HCT116 (cell line): ENCODE measurements at regions not wholly inside any gene's neighbourhood (a gene's known extent, or its start where the extent isn't known, plus 50 kb on each side); places are given as distances from the start of the nearest gene placed in this dataset.

Experiments used
- ATAC-seq: fragments of 200-7000 bp; cut with Tn5 transposase; 2 replicates; pipeline ENCODE4 v1.9.1; 2020; ENCODE audit warnings: mild to moderate bottlenecking, moderate library complexity
- BruUV-seq: library from RNA; stranded (reverse); fragments of 400-500 nt; replicated peaks from 2 replicates; lab custom pipeline; 2021; lab: Mats Ljungman, UMichigan
- CTCF ChIA-PET: fragments of 300-600 bp; sonication (Branson Sonifier 250); formaldehyde crosslinking; loops from one replicate; lab custom pipeline; 2021; ENCODE audit warnings: antibody characterized with exemption; lab: Charles Lee
- POLR2A ChIA-PET: fragments of 300-600, 350-600 bp; sonication (Branson Sonifier 250); formaldehyde crosslinking; loops from one replicate; lab custom pipeline; 2021; ENCODE audit warnings: antibody characterized with exemption; lab: Charles Lee
- RAD21 ChIA-PET, 2 experiments: fragments of 300-600 bp; sonication (Branson Sonifier 250); formaldehyde crosslinking; loops; one replicate each; lab custom pipeline; 2023; ENCODE audit warnings: low total read pairs in 2 of 2; ENCODE audit not compliant: uncharacterized antibody in 2 of 2, unreplicated experiment in 2 of 2, low non-redundant PET in 1 of 2; lab: Charles Lee
- DNase-seq: peaks from one replicate; pipeline ENCODE4 v3.0.0-alpha.2; 2010; ENCODE audit warnings: low read depth, low spot score
- H2AFZ ChIP-seq: fragments of 200-600 bp; shearing (Covaris generic), sonication (generic); 2 replicates; pipeline ENCODE4 v1.6.1; 2017; ENCODE audit warnings: low read depth, mixed run types, mixed read lengths, antibody characterized with exemption, low read length; ENCODE audit not compliant: poor library complexity, severe bottlenecking
- H3K27ac ChIP-seq: 2 replicates; pipeline ENCODE4 v1.5.1; 2012; ENCODE audit warnings: low read depth, low read length
- H3K27me3 ChIP-seq: fragments of 200-600 bp; sonication (generic); 2 replicates; pipeline ENCODE4 v1.6.1; 2016; ENCODE audit warnings: mixed run types, low read length, mixed read lengths; ENCODE audit not compliant: insufficient read depth
- H3K36me3 ChIP-seq, 2 experiments: fragments of 200-500 bp in 1 of 2; fragments of 200-600 bp in 1 of 2; sonication (Bioruptor generic) in 1 of 2; sonication (generic) in 1 of 2; 2 replicates each; pipeline versions ENCODE4 v1.5.1 to v1.6.1; 2014 to 2016; ENCODE audit warnings: low read length in 2 of 2, inconsistent platforms in 1 of 2, mixed read lengths in 1 of 2, mixed run types in 1 of 2; ENCODE audit not compliant: insufficient read depth in 2 of 2, control insufficient read depth in 1 of 2
- H3K4me1 ChIP-seq, 2 experiments: fragments of 200-600 bp in 1 of 2; sonication (generic) in 1 of 2; 2 replicates each; pipeline versions ENCODE4 v1.5.1 to v1.6.1; 2012 to 2017; ENCODE audit warnings: low read length in 2 of 2, inconsistent platforms in 1 of 2, mild to moderate bottlenecking in 1 of 2, mixed read lengths in 1 of 2, mixed run types in 1 of 2, moderate library complexity in 1 of 2; ENCODE audit not compliant: insufficient read depth in 2 of 2, control insufficient read depth in 1 of 2
- H3K4me2 ChIP-seq: fragments of 200-600 bp; sonication (generic); 2 replicates; pipeline ENCODE4 v1.6.1; 2017; ENCODE audit warnings: mixed run types, low read length, mixed read lengths
- H3K4me3 ChIP-seq, 2 experiments: fragments of 200-600 bp in 1 of 2; sonication (generic) in 1 of 2; replicated peaks in 1 of 2; 2 replicates each; pipeline ENCODE4 v1.5.1; 2011 to 2016; ENCODE audit warnings: low read length in 2 of 2, control low read depth in 1 of 2, low read depth in 1 of 2, mild to moderate bottlenecking in 1 of 2, mixed read lengths in 1 of 2, mixed run types in 1 of 2
- H3K79me2 ChIP-seq: fragments of 200-600 bp; sonication (generic); 2 replicates; pipeline ENCODE4 v1.6.1; 2017; ENCODE audit warnings: mild to moderate bottlenecking, mixed run types, low read length, moderate library complexity, mixed read lengths; ENCODE audit not compliant: insufficient read depth
- H3K9ac ChIP-seq: fragments of 200-600 bp; sonication (generic); 2 replicates; pipeline ENCODE4 v1.6.1; 2016; ENCODE audit warnings: low read length, mixed read lengths
- H3K9me2 ChIP-seq: fragments of 200-600 bp; sonication (generic), shearing (Covaris generic); 2 replicates; pipeline ENCODE4 v1.6.1; 2017; ENCODE audit warnings: mixed run types, mild to moderate bottlenecking, moderate library complexity; ENCODE audit not compliant: insufficient read depth
- H3K9me3 ChIP-seq, 2 experiments: fragments of 200-500 bp in 1 of 2; fragments of 200-600 bp in 1 of 2; sonication (Bioruptor generic) in 1 of 2; sonication (generic) in 1 of 2; 2 replicates each; pipeline ENCODE4 v1.6.1; 2014 to 2017; ENCODE audit warnings: low read length in 2 of 2, mixed read lengths in 2 of 2, inconsistent platforms in 1 of 2, low read depth in 1 of 2, mild to moderate bottlenecking in 1 of 2, mixed run types in 1 of 2, moderate library complexity in 1 of 2; ENCODE audit not compliant: control insufficient read depth in 1 of 2, insufficient read depth in 1 of 2
- H4K20me1 ChIP-seq: fragments of 200-600 bp; sonication (generic), shearing (Covaris generic); 2 replicates; pipeline ENCODE4 v1.6.1; 2017; ENCODE audit warnings: mixed run types, mild to moderate bottlenecking, moderate library complexity; ENCODE audit not compliant: insufficient read depth
- ATF3 ChIP-seq: IDR thresholded peaks from 2 replicates; pipeline ENCODE4 v1.6.1; 2012
- CEBPB ChIP-seq: IDR thresholded peaks from 2 replicates; pipeline ENCODE4 v1.6.1; 2012; ENCODE audit warnings: low read depth
- ELF1 ChIP-seq: IDR thresholded peaks from 2 replicates; pipeline ENCODE4 v1.6.1; 2012; ENCODE audit warnings: low read depth, borderline replicate concordance
- MAX ChIP-seq: IDR thresholded peaks from 2 replicates; pipeline ENCODE4 v1.6.1; 2012
- POLR2AphosphoS5 ChIP-seq: IDR thresholded peaks from 2 replicates; pipeline ENCODE4 v1.6.1; 2011; ENCODE audit warnings: mild to moderate bottlenecking, low read depth, low read length, moderate library complexity
- SRF ChIP-seq: IDR thresholded peaks from 2 replicates; pipeline ENCODE4 v1.6.1; 2012; ENCODE audit warnings: low read depth
- intact Hi-C: fragments of 100-400 bp; cut with micrococcal nuclease; formaldehyde crosslinking; loops from 2 replicates; pipeline ENCODE4 v1.10.0; 2022

- Histone ChIP-seq H2AFZ (no peak overlapping the region), H4K20me1 (no peaks in the 10 kb centered on the region), H3K4me3 (no peak overlapping the region), H3K36me3 (no peaks in the 10 kb centered on the region), H3K4me2 (no peak overlapping the region), H3K27ac (no peak overlapping the region), H3K9me2 (no peaks in the 10 kb centered on the region), H3K9ac (no peak overlapping the region), H3K79me2 (no peaks in the 10 kb centered on the region), H3K4me1 (peaks cover 0 to 6% of the 10 kb centered on the region in 2 experiments; a peak in 1 of 4 replicates), H3K9me3 (no peaks in the 10 kb centered on the region), H3K27me3 (no peaks in the 10 kb centered on the region)
- no peak for TF ChIP-seq SRF
- no peak for TF ChIP-seq ELF1
- TF ChIP-seq ATF3: no peak
- no peak for TF ChIP-seq CEBPB
- intact Hi-C loops: no loop called here
- ChIA-PET CTCF (no interaction called here), POLR2A (no interaction called here), RAD21 (no interaction called here)
- DNase-seq (no peak), ATAC-seq (no peak)
- no TSS peak for BruUV-seq
Observed at GRCh38 chr13:31955741-31956140, 75.8 kb upstream of the FRY start.

- no peaks in the 10 kb centered on the region for H3K36me3 ChIP-seq
- no peaks in the 10 kb centered on the region for H4K20me1 ChIP-seq
- H3K79me2 ChIP-seq: no peaks in the 10 kb centered on the region
- H3K27me3 ChIP-seq: no peaks in the 10 kb centered on the region
- H2AFZ ChIP-seq: no peak overlapping the region
- H3K9ac ChIP-seq: no peak overlapping the region
- no peak overlapping the region for H3K27ac ChIP-seq
- no peak for DNase-seq
- H3K4me3 ChIP-seq: no peak overlapping the region
- intact Hi-C loops: no loop called here
- no peaks in the 10 kb centered on the region for H3K9me2 ChIP-seq
- H3K9me3 ChIP-seq: no peaks in the 10 kb centered on the region
- H3K4me1 ChIP-seq: no peaks in the 10 kb centered on the region
- BruUV-seq: no TSS peak
- CTCF ChIA-PET: no interaction called here
- TF ChIP-seq POLR2AphosphoS5: no peak
- TF ChIP-seq MAX: no peak
- TF ChIP-seq, all 23 proteins: peak for 0
- RAD21 ChIA-PET: no interaction called here
- ATAC-seq: no peak
- POLR2A ChIA-PET: no interaction called here
- no peak overlapping the region for H3K4me2 ChIP-seq
Observed at GRCh38 chr13:31956980-31957644, 74.5 kb upstream of the FRY start.
